GM12878 (cell line): ENCODE measurements at regions not wholly inside any gene's neighbourhood (a gene's known extent, or its start where the extent isn't known, plus 50 kb on each side); places are given as distances from the start of the nearest gene placed in this dataset.

Source experiments
- BCL11A ChIP-seq: IDR thresholded peaks from 2 replicates; pipeline ENCODE4 v1.6.1; 2011; ENCODE audit warnings: low read depth, low read length
- EGR1 ChIP-seq, 2 experiments: IDR thresholded peaks; 1 replicate in 1 of 2; 2 replicates in 1 of 2; pipeline ENCODE4 v1.6.1; 2011 to 2012; ENCODE audit warnings: low read depth in 2 of 2, low read length in 2 of 2, borderline replicate concordance in 1 of 2, mild to moderate bottlenecking in 1 of 2, moderate library complexity in 1 of 2
- EP300 ChIP-seq, 2 experiments: fragments of 150-350 bp in 1 of 2; IDR thresholded peaks; 2 replicates each; pipeline ENCODE4 v1.6.1; 2011 to 2012; ENCODE audit warnings: low read depth in 2 of 2, low read length in 2 of 2, borderline replicate concordance in 1 of 2, improper control_type of control experiment in 1 of 2, inconsistent platforms in 1 of 2; ENCODE audit not compliant: control insufficient read depth in 1 of 2
- IKZF2 ChIP-seq, 2 experiments: fragments of 450-650 bp; IDR thresholded peaks; 2 replicates each; pipeline ENCODE4 v1.6.1; 2017; ENCODE audit warnings: mild to moderate bottlenecking in 2 of 2, moderate library complexity in 2 of 2
- POLR2AphosphoS5 ChIP-seq: IDR thresholded peaks from 2 replicates; pipeline ENCODE4 v1.6.1; 2011; ENCODE audit warnings: mild to moderate bottlenecking, low read length, inconsistent platforms
- SIX5 ChIP-seq: IDR thresholded peaks from 2 replicates; pipeline ENCODE4 v1.6.1; 2011; ENCODE audit warnings: mild to moderate bottlenecking, low read depth, low read length, moderate library complexity; ENCODE audit not compliant: severe bottlenecking
- TAF1 ChIP-seq: IDR thresholded peaks from 2 replicates; pipeline ENCODE4 v1.6.1; 2011; ENCODE audit warnings: mild to moderate bottlenecking, low read depth, low read length, borderline replicate concordance
- YY1 ChIP-seq: IDR thresholded peaks from 2 replicates; pipeline ENCODE4 v1.6.1; 2011; ENCODE audit warnings: low read depth, mild to moderate bottlenecking, low read length
- TF ChIP-seq, protein P1 (sequence below): fragments of 450-650 bp; IDR thresholded peaks from 2 replicates; pipeline ENCODE4 v1.6.1; 2017; ENCODE audit warnings: antibody characterized with exemption, mild to moderate bottlenecking, moderate library complexity
- TF ChIP-seq, protein P2 (sequence below), 3 experiments: IDR thresholded peaks in 2 of 3; conservative IDR thresholded peaks in 1 of 3; 2 replicates each; pipeline ENCODE4 v1.5.1; 2011; ENCODE audit warnings: low read depth in 3 of 3, low read length in 3 of 3, mild to moderate bottlenecking in 3 of 3, control low read depth in 2 of 3, moderate library complexity in 2 of 3, inconsistent platforms in 1 of 3, mixed read lengths in 1 of 3; ENCODE audit not compliant: control insufficient read depth in 2 of 3, insufficient read depth in 1 of 3; ENCODE audit errors: extremely low read depth in 1 of 3
- TF ChIP-seq, protein P3 (sequence below): IDR thresholded peaks from 2 replicates; pipeline ENCODE4 v1.6.1; 2012; ENCODE audit warnings: mild to moderate bottlenecking, low read depth, low read length

DNA sequence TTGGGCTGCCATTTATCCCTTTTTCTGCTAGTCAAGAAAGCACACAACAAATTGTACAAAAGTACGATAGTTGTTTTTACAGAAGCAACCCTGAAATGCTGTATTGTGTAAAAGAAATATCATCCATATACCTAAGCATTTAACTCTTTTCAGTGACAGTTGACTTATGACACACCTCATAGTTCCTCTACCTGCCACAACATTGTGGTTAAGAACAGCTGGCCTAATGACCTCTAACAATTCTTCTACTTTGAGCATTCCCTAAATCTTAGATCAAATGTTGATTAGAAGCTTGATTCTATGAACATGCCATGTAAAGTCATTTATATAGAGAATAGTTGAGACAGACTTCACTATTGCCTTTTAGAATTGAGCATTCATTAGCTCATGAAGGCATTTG, 165.9 kb upstream of the SETBP1 start:
- TF ChIP-seq EP300 (IDR thresholded peaks at IDR 0.05; ENCODE audit: borderline replicate concordance in 1 of 2, control insufficient read depth in 1 of 2, low read depth in 2 of 2, low read length in 2 of 2) (no peak), POLR2AphosphoS5 (no peak), EGR1 (IDR thresholded peaks at IDR 0.05; ENCODE audit: borderline replicate concordance in 1 of 2, low read depth in 2 of 2, low read length in 2 of 2) (no peak), YY1 (no peak), BCL11A (no peak), TAF1 (no peak), SIX5 (no peak), IKZF2 (IDR thresholded peaks at IDR 0.05) (no peak)
- TF ChIP-seq, protein P1, sequence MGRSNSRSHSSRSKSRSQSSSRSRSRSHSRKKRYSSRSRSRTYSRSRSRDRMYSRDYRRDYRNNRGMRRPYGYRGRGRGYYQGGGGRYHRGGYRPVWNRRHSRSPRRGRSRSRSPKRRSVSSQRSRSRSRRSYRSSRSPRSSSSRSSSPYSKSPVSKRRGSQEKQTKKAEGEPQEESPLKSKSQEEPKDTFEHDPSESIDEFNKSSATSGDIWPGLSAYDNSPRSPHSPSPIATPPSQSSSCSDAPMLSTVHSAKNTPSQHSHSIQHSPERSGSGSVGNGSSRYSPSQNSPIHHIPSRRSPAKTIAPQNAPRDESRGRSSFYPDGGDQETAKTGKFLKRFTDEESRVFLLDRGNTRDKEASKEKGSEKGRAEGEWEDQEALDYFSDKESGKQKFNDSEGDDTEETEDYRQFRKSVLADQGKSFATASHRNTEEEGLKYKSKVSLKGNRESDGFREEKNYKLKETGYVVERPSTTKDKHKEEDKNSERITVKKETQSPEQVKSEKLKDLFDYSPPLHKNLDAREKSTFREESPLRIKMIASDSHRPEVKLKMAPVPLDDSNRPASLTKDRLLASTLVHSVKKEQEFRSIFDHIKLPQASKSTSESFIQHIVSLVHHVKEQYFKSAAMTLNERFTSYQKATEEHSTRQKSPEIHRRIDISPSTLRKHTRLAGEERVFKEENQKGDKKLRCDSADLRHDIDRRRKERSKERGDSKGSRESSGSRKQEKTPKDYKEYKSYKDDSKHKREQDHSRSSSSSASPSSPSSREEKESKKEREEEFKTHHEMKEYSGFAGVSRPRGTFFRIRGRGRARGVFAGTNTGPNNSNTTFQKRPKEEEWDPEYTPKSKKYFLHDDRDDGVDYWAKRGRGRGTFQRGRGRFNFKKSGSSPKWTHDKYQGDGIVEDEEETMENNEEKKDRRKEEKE = no peak
- TF ChIP-seq, protein P2, sequence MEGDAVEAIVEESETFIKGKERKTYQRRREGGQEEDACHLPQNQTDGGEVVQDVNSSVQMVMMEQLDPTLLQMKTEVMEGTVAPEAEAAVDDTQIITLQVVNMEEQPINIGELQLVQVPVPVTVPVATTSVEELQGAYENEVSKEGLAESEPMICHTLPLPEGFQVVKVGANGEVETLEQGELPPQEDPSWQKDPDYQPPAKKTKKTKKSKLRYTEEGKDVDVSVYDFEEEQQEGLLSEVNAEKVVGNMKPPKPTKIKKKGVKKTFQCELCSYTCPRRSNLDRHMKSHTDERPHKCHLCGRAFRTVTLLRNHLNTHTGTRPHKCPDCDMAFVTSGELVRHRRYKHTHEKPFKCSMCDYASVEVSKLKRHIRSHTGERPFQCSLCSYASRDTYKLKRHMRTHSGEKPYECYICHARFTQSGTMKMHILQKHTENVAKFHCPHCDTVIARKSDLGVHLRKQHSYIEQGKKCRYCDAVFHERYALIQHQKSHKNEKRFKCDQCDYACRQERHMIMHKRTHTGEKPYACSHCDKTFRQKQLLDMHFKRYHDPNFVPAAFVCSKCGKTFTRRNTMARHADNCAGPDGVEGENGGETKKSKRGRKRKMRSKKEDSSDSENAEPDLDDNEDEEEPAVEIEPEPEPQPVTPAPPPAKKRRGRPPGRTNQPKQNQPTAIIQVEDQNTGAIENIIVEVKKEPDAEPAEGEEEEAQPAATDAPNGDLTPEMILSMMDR (IDR thresholded peaks at IDR 0.05 in 2 of 3, conservative IDR thresholded peaks at IDR 0.05 in 1 of 3; ENCODE audit: control insufficient read depth in 2 of 3, extremely low read depth in 1 of 3, insufficient read depth in 1 of 3, low read depth in 3 of 3, low read length in 3 of 3) = no peak
- TF ChIP-seq, protein P3, sequence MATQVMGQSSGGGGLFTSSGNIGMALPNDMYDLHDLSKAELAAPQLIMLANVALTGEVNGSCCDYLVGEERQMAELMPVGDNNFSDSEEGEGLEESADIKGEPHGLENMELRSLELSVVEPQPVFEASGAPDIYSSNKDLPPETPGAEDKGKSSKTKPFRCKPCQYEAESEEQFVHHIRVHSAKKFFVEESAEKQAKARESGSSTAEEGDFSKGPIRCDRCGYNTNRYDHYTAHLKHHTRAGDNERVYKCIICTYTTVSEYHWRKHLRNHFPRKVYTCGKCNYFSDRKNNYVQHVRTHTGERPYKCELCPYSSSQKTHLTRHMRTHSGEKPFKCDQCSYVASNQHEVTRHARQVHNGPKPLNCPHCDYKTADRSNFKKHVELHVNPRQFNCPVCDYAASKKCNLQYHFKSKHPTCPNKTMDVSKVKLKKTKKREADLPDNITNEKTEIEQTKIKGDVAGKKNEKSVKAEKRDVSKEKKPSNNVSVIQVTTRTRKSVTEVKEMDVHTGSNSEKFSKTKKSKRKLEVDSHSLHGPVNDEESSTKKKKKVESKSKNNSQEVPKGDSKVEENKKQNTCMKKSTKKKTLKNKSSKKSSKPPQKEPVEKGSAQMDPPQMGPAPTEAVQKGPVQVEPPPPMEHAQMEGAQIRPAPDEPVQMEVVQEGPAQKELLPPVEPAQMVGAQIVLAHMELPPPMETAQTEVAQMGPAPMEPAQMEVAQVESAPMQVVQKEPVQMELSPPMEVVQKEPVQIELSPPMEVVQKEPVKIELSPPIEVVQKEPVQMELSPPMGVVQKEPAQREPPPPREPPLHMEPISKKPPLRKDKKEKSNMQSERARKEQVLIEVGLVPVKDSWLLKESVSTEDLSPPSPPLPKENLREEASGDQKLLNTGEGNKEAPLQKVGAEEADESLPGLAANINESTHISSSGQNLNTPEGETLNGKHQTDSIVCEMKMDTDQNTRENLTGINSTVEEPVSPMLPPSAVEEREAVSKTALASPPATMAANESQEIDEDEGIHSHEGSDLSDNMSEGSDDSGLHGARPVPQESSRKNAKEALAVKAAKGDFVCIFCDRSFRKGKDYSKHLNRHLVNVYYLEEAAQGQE = no peak
